Breast epithelium (tissue), 4 donors: ENCODE measurements at regions not wholly inside any gene's neighbourhood (a gene's known extent, or its start where the extent isn't known, plus 50 kb on each side); places are given as distances from the start of the nearest gene placed in this dataset.

Experiments used
- DNase-seq, 2 donors: peaks; one replicate each; pipeline ENCODE4 v3.0.0-alpha.2; 2019; ENCODE audit warnings: low spot score in 2 of 2
- H3K27ac ChIP-seq, 2 donors: fragments of 200-600 bp; sonication (generic) in 1 of 2; one replicate each; pipeline ENCODE4 v1.5.1; 2016 to 2019; ENCODE audit warnings: mild to moderate bottlenecking in 1 of 2
- H3K27me3 ChIP-seq, 2 donors: fragments of 200-600 bp; sonication (generic) in 1 of 2; one replicate each; pipeline versions ENCODE4 v1.5.1 to v1.6.0; 2017 to 2019; ENCODE audit warnings: control low read depth in 1 of 2, mild to moderate bottlenecking in 1 of 2
- H3K36me3 ChIP-seq: fragments of 200-600 bp; one replicate; pipeline ENCODE4 v1.5.1; 2019
- H3K4me1 ChIP-seq, 2 donors: fragments of 200-600 bp; sonication (generic); one replicate each; pipeline ENCODE4 v1.5.1; 2016 to 2019; ENCODE audit warnings: control low read depth in 1 of 2
- H3K4me3 ChIP-seq, 3 donors: fragments of 200-600 bp; sonication (generic); 1 replicate in 2 of 3; 2 replicates in 1 of 3; pipeline ENCODE4 v1.5.1; 2016 to 2019; ENCODE audit warnings: mild to moderate bottlenecking in 3 of 3, moderate library complexity in 2 of 3
- H3K9me3 ChIP-seq, 2 donors: fragments of 200-600 bp; sonication (generic) in 1 of 2; one replicate each; pipeline ENCODE4 v1.5.1; 2016 to 2019; ENCODE audit warnings: control low read depth in 1 of 2
- POLR2A ChIP-seq: fragments of 450-650 bp; IDR thresholded peaks from one replicate; pipeline ENCODE4 v1.6.1; 2016; ENCODE audit warnings: antibody characterized with exemption, mild to moderate bottlenecking, moderate library complexity
- POLR2AphosphoS5 ChIP-seq, 3 donors: sonication (generic); formaldehyde crosslinking; IDR thresholded peaks; one replicate each; pipeline ENCODE4 v1.6.1; 2017; ENCODE audit warnings: antibody characterized with exemption in 3 of 3
- intact Hi-C: fragments of 100-400 bp; cut with DNase I; formaldehyde crosslinking; loops from one replicate; pipeline ENCODE4 v1.15.1; 2023; ENCODE audit warnings: low total_unique reads
- TF ChIP-seq, protein P1 (sequence below), 3 donors: fragments of 450-650 bp; IDR thresholded peaks; one replicate each; pipeline ENCODE4 v1.5.1; 2016 to 2017; ENCODE audit warnings: antibody characterized with exemption in 3 of 3, mild to moderate bottlenecking in 3 of 3, moderate library complexity in 3 of 3

DNA sequence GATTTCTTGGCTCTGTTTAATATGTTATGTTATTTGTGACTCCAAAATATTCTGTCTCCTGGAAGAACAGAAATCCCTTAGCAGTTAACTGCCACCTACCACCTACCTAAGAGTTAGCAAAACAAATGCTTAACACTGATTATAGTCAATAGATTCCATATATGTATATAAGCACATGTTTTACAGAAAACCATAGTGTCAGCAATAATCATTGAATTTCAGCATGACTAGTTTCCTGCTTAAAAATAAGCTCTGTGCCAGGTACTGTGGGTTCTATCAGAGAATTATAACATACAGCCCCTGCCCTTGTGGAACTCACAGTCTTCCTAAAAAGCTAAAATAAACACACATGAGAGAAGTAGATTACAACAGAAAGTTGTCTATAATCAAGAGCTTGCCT, 561.9 kb upstream of the CAMK1G start:
- intact Hi-C loops = no loop called here
- TF ChIP-seq POLR2A (no peak), POLR2AphosphoS5 (IDR thresholded peaks at IDR 0.05) (no peak)
- TF ChIP-seq, protein P1, sequence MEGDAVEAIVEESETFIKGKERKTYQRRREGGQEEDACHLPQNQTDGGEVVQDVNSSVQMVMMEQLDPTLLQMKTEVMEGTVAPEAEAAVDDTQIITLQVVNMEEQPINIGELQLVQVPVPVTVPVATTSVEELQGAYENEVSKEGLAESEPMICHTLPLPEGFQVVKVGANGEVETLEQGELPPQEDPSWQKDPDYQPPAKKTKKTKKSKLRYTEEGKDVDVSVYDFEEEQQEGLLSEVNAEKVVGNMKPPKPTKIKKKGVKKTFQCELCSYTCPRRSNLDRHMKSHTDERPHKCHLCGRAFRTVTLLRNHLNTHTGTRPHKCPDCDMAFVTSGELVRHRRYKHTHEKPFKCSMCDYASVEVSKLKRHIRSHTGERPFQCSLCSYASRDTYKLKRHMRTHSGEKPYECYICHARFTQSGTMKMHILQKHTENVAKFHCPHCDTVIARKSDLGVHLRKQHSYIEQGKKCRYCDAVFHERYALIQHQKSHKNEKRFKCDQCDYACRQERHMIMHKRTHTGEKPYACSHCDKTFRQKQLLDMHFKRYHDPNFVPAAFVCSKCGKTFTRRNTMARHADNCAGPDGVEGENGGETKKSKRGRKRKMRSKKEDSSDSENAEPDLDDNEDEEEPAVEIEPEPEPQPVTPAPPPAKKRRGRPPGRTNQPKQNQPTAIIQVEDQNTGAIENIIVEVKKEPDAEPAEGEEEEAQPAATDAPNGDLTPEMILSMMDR (IDR thresholded peaks at IDR 0.05) = no peak
- Histone ChIP-seq H3K36me3 (no peaks in the 10 kb centered on the region), H3K27ac (no peak overlapping the region), H3K4me1 (no peaks in the 10 kb centered on the region), H3K27me3 (no peaks in the 10 kb centered on the region), H3K9me3 (peaks cover 0 to 19% of the 10 kb centered on the region in 2 donors), H3K4me3 (no peak overlapping the region)
- DNase-seq = no peak

DNA sequence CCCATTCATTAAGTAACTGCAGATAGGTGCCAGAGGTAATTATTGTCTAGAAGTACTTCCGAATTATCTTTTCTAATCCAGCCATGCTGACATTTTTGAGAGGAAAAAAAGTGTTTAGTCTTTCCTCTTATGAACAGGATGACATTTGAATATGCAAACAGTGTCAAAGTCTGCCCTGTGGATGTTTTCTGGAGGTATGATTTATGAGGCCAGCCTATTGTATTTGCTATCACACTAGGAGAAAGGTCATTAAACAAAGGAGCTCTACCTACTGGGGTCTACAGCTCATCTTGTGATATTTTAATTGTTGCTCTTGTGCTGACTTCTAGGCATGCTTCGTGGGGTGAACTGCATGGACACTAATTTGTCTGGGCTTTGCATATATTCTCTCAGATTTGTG, 559.7 kb upstream of the CAMK1G start:
- Histone ChIP-seq H3K9me3 (peaks cover 0 to 9% of the 10 kb centered on the region in 2 donors), H3K27me3 (no peaks in the 10 kb centered on the region), H3K27ac (no peak overlapping the region), H3K4me3 (no peak overlapping the region), H3K4me1 (no peaks in the 10 kb centered on the region), H3K36me3 (no peaks in the 10 kb centered on the region)
- DNase-seq = no peak
- TF ChIP-seq, protein P1 (IDR thresholded peaks at IDR 0.05) = no peak
- no peak for TF ChIP-seq POLR2AphosphoS5 (IDR thresholded peaks at IDR 0.05)
- no peak for TF ChIP-seq POLR2A
- intact Hi-C loops = no loop called here

DNA sequence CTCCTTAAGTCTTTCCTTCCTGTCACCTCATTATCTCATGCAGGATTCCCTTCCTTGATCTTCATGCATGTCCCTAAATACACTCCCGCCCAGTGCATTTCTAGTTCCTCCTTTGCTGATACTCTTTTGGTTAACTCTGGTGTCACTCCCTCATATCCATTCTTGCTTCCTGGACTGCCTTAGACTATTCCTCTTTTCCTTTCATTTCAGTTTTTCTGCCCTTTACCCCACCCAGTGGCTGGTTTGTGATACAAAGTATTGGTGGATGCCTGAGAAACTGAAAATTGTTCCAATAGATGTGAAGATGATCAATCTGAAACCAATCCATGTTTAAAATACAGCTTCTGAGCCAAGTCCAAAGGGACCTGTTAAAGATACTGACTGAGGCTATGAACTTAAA, 553.8 kb upstream of the CAMK1G start:
- H3K4me3 ChIP-seq = no peak overlapping the region
- DNase-seq = no peak
- no peaks in the 10 kb centered on the region for H3K27me3 ChIP-seq
- intact Hi-C loops = no loop called here
- H3K36me3 ChIP-seq = no peaks in the 10 kb centered on the region
- TF ChIP-seq, protein P1 (IDR thresholded peaks at IDR 0.05) = no peak
- TF ChIP-seq POLR2AphosphoS5 (IDR thresholded peaks at IDR 0.05) (no peak), POLR2A (no peak)
- no peaks in the 10 kb centered on the region for H3K9me3 ChIP-seq
- no peaks in the 10 kb centered on the region for H3K4me1 ChIP-seq
- no peak overlapping the region for H3K27ac ChIP-seq

DNA sequence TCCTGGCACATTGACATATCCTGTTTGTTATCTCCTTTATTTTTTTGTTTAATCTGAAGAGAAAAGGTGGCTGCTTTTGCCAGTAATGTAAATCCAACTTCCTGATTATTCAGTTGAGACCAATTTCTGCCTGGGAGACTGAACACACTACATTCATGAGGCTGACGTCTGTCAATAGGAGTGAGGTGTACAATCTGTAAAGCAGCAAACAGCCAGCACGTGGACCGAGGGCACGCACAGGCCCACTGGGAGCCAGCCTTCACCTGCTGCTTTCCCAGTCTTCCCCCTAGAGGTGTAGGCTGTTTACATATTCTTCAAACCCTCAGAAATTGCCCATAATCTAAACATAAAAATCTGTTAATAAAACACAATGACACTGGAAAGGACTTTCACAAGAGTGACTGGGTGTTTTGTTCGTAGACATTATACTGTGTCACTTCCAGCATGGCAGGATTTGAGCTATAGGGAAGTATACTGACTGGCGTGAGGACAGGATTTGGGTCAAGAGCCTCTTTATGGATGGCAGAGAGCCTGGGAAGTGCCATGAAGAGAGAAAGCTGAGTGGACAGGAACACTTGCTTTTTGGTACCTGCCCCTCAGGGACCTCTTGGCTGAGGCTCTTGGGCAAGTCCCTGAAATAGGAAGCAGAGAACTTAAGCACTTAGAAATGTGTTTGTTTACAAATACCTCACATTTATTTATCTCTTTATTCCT, 552.9 kb upstream of the CAMK1G start:
- H3K4me3 ChIP-seq = no peak overlapping the region
- no peaks in the 10 kb centered on the region for H3K36me3 ChIP-seq
- no peaks in the 10 kb centered on the region for H3K27me3 ChIP-seq
- no peak for DNase-seq
- no peaks in the 10 kb centered on the region for H3K4me1 ChIP-seq
- no peak overlapping the region for H3K27ac ChIP-seq
- no peaks in the 10 kb centered on the region for H3K9me3 ChIP-seq
- intact Hi-C loops = no loop called here
- TF ChIP-seq, protein P1 (IDR thresholded peaks at IDR 0.05) = no peak
- TF ChIP-seq POLR2A (no peak), POLR2AphosphoS5 (IDR thresholded peaks at IDR 0.05) (no peak)

DNA sequence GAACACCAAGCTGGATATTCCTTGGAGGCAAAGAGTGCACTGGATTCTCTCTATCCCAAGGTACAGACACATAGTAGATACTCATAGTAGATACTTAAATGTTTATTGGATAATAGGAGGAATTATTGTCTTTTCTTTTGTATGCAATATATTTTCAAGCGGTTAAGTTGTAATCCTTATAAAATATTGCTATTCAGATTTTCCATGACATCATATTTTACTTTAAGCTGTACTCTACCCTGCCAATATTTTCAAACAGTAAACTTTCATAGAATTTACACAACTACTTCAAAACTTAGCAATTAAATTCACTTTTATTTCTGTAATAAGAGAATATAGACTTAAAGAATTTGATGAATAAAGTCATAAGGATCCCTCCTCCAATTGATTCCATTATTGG, 546.5 kb upstream of the CAMK1G start:
- no peak for TF ChIP-seq POLR2AphosphoS5 (IDR thresholded peaks at IDR 0.05)
- TF ChIP-seq, protein P1 (IDR thresholded peaks at IDR 0.05) = no peak
- TF ChIP-seq POLR2A = no peak
- intact Hi-C loops = no loop called here
- H3K27ac ChIP-seq = no peak overlapping the region
- H3K4me1 ChIP-seq = no peaks in the 10 kb centered on the region
- no peak overlapping the region for H3K4me3 ChIP-seq
- DNase-seq = no peak
- H3K36me3 ChIP-seq = no peaks in the 10 kb centered on the region
- H3K9me3 ChIP-seq = no peaks in the 10 kb centered on the region
- no peaks in the 10 kb centered on the region for H3K27me3 ChIP-seq
